Liver (tissue), 8 donors: ENCODE measurements at regions not wholly inside any gene's neighbourhood (a gene's known extent, or its start where the extent isn't known, plus 50 kb on each side); places are given as distances from the start of the nearest gene placed in this dataset.
"Not testable (repeated sequence)": the region's sequence is repeated elsewhere in the genome, so short reads cannot be mapped to it uniquely, and the experiment has no call there.

Experiments used
- DNase-seq: peaks from one replicate; pipeline ENCODE4 v3.0.0-alpha.2; 2017; ENCODE audit warnings: low spot score
- H3K27ac ChIP-seq, 2 donors: one replicate each; pipeline ENCODE4 v1.7.0; 2013; ENCODE audit warnings: inconsistent platforms in 2 of 2, low read length in 2 of 2, control low read depth in 1 of 2, low read depth in 1 of 2, mild to moderate bottlenecking in 1 of 2
- H3K27me3 ChIP-seq, 4 donors: one replicate each; pipeline versions ENCODE4 v1.6.1 to v1.7.0; 2013; ENCODE audit warnings: low read length in 3 of 4, inconsistent platforms in 1 of 4, mild to moderate bottlenecking in 1 of 4, moderate library complexity in 1 of 4; ENCODE audit not compliant: control insufficient read depth in 4 of 4, insufficient read depth in 4 of 4
- H3K36me3 ChIP-seq, 4 donors: one replicate each; pipeline versions ENCODE4 v1.6.1 to v1.7.0; 2013; ENCODE audit warnings: low read length in 3 of 4, mild to moderate bottlenecking in 3 of 4, low read depth in 1 of 4, moderate library complexity in 1 of 4; ENCODE audit not compliant: control insufficient read depth in 4 of 4, insufficient read depth in 3 of 4
- H3K4me1 ChIP-seq, 4 donors: one replicate each; pipeline versions ENCODE4 v1.6.1 to v1.7.0; 2013; ENCODE audit warnings: low read length in 3 of 4, mild to moderate bottlenecking in 3 of 4, moderate library complexity in 1 of 4; ENCODE audit not compliant: control insufficient read depth in 4 of 4, insufficient read depth in 4 of 4
- H3K4me3 ChIP-seq, 3 donors: one replicate each; pipeline versions ENCODE4 v1.6.1 to v1.7.0; 2013; ENCODE audit warnings: low read length in 3 of 3, control low read depth in 1 of 3, low read depth in 1 of 3, mild to moderate bottlenecking in 1 of 3
- H3K9ac ChIP-seq, 2 donors: one replicate each; pipeline ENCODE4 v1.7.0; 2013; ENCODE audit warnings: low read length in 2 of 2, mild to moderate bottlenecking in 2 of 2, moderate library complexity in 2 of 2, control low read depth in 1 of 2, low read depth in 1 of 2
- H3K9me3 ChIP-seq, 4 donors: one replicate each; pipeline versions ENCODE4 v1.6.1 to v1.7.0; 2013; ENCODE audit warnings: low read length in 3 of 4; ENCODE audit not compliant: control insufficient read depth in 4 of 4
- CTCF ChIP-seq: fragments of 150-350 bp; IDR thresholded peaks from 2 replicates; pipeline ENCODE4 v1.5.1; 2017; ENCODE audit warnings: improper control_type of control experiment, low read depth, low read length; ENCODE audit not compliant: missing input control
- EGR1 ChIP-seq, 2 donors: IDR thresholded peaks; 2 replicates each; pipeline ENCODE4 v1.6.1; 2016 to 2018; ENCODE audit warnings: antibody characterized with exemption in 2 of 2, low read depth in 2 of 2
- FOXA1 ChIP-seq: IDR thresholded peaks from 2 replicates; pipeline ENCODE4 v1.6.1; 2016; ENCODE audit warnings: antibody characterized with exemption
- FOXA2 ChIP-seq: IDR thresholded peaks from 2 replicates; pipeline ENCODE4 v1.6.1; 2016; ENCODE audit warnings: antibody characterized with exemption
- GABPA ChIP-seq, 2 donors: IDR thresholded peaks in 1 of 2; conservative IDR thresholded peaks in 1 of 2; 2 replicates each; pipeline ENCODE4 v1.6.1; 2016; ENCODE audit warnings: antibody characterized with exemption in 2 of 2, mild to moderate bottlenecking in 1 of 2, moderate library complexity in 1 of 2
- HNF4A ChIP-seq, 2 donors: conservative IDR thresholded peaks; 2 replicates each; pipeline ENCODE4 v1.6.1; 2016; ENCODE audit warnings: antibody characterized with exemption in 2 of 2, mild to moderate bottlenecking in 2 of 2
- HNF4G ChIP-seq: IDR thresholded peaks from 2 replicates; pipeline ENCODE4 v1.6.1; 2016; ENCODE audit warnings: antibody characterized with exemption
- JUND ChIP-seq, 2 donors: IDR thresholded peaks; 2 replicates each; pipeline ENCODE4 v1.6.1; 2016; ENCODE audit warnings: antibody characterized with exemption in 2 of 2
- MAX ChIP-seq: IDR thresholded peaks from 2 replicates; pipeline ENCODE4 v1.6.1; 2016; ENCODE audit warnings: antibody characterized with exemption
- NR2F2 ChIP-seq: IDR thresholded peaks from 2 replicates; pipeline ENCODE4 v1.6.1; 2016; ENCODE audit warnings: antibody characterized with exemption
- RAD21 ChIP-seq, 2 donors: IDR thresholded peaks; 2 replicates each; pipeline ENCODE4 v1.6.1; 2016; ENCODE audit warnings: antibody characterized with exemption in 2 of 2, mild to moderate bottlenecking in 2 of 2
- RXRA ChIP-seq, 2 donors: IDR thresholded peaks; 2 replicates each; pipeline ENCODE4 v1.6.1; 2017 to 2018; ENCODE audit warnings: antibody characterized with exemption in 2 of 2, mild to moderate bottlenecking in 1 of 2
- SP1 ChIP-seq: IDR thresholded peaks from 2 replicates; pipeline ENCODE4 v1.6.1; 2018; ENCODE audit warnings: antibody characterized with exemption, mild to moderate bottlenecking
- TAF1 ChIP-seq: conservative IDR thresholded peaks from 2 replicates; pipeline ENCODE4 v1.6.1; 2016; ENCODE audit warnings: antibody characterized with exemption, mild to moderate bottlenecking
- YY1 ChIP-seq: IDR thresholded peaks from 2 replicates; pipeline ENCODE4 v1.6.1; 2016; ENCODE audit warnings: antibody characterized with exemption, mild to moderate bottlenecking
- whole genome bisulfite sequencing: extraction: QIAGEN DNeasy Blood & Tissue Kit; methylation state at CpG from one replicate; pipeline ENCODE4 v1.1.7; 2013; 5-methylcytosine and 5-hydroxymethylcytosine counted together
- TF ChIP-seq, protein P1 (sequence below): IDR thresholded peaks from 2 replicates; pipeline ENCODE4 v1.6.1; 2016; ENCODE audit warnings: antibody characterized with exemption
- TF ChIP-seq, protein P2 (sequence below): IDR thresholded peaks from 2 replicates; pipeline ENCODE4 v1.6.1; 2016; ENCODE audit warnings: antibody characterized with exemption, mild to moderate bottlenecking
- TF ChIP-seq, protein P3 (sequence below): IDR thresholded peaks from 2 replicates; pipeline ENCODE4 v1.6.1; 2016; ENCODE audit warnings: antibody characterized with exemption
- donor health status: healthy.
- donor health status: healthy.
- donor health status: healthy.
- donor health status: healthy.
- donor health status: healthy.

DNA sequence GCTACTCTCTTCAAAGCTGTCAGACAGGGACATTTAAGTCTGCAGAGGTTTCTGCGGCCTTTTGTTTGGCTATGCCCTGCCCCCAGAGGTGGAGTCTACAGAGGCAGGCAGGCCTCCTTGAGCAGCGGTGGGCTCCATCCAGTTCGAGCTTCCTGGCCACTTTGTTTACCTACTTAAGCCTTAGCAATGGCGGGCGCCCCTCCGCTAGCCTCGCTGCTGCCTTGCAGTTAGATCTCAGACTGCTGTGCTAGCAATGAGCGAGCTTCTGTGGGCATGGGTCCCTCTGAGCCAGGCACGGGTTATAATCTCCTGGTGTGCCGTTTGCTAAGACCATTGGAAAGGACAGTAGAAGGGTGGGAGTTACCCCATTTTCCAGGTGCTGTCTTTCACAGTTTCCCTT lies 924.9 kb upstream of the C9orf72 start:
- H3K9ac ChIP-seq, H3K9me3 ChIP-seq, H3K27me3 ChIP-seq, DNase-seq, H3K4me1 ChIP-seq, H3K27ac ChIP-seq, H3K4me3 ChIP-seq, H3K36me3 ChIP-seq: not testable (repeated sequence)
- WGBS = 86% methylated on average over 10 of the region's 10 CpGs

GRCh38 chr9:28502189-28502588 lies 928.9 kb upstream of the C9orf72 start:
- no peak overlapping the region for H3K27ac ChIP-seq
- H3K9ac ChIP-seq = no peak overlapping the region
- DNase-seq = no peak
- H3K36me3 ChIP-seq = no peaks in the 10 kb centered on the region
- 72% methylated on average over 3 of the region's 3 CpGs for WGBS
- H3K9me3 ChIP-seq = no peaks in the 10 kb centered on the region
- peaks cover 0 to 2% (median 0%) of the 10 kb centered on the region in 4 donors for H3K27me3 ChIP-seq
- no peak overlapping the region for H3K4me3 ChIP-seq
- no peaks in the 10 kb centered on the region for H3K4me1 ChIP-seq
- TF ChIP-seq CTCF (no peak), FOXA2 (no peak), FOXA1 (no peak), GABPA (IDR thresholded peaks at IDR 0.05 in 1 of 2, conservative IDR thresholded peaks at IDR 0.05 in 1 of 2) (no peak), SP1 (no peak), EGR1 (IDR thresholded peaks at IDR 0.05; ENCODE audit: low read depth in 2 of 2) (no peak), RXRA (IDR thresholded peaks at IDR 0.05) (no peak), JUND (IDR thresholded peaks at IDR 0.05) (no peak), MAX (no peak), TAF1 (no peak), RAD21 (IDR thresholded peaks at IDR 0.05) (no peak), NR2F2 (no peak), HNF4G (no peak), YY1 (no peak), HNF4A (conservative IDR thresholded peaks at IDR 0.05) (no peak)
- TF ChIP-seq, protein P1, sequence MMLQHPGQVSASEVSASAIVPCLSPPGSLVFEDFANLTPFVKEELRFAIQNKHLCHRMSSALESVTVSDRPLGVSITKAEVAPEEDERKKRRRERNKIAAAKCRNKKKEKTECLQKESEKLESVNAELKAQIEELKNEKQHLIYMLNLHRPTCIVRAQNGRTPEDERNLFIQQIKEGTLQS = no peak
- TF ChIP-seq, protein P2, sequence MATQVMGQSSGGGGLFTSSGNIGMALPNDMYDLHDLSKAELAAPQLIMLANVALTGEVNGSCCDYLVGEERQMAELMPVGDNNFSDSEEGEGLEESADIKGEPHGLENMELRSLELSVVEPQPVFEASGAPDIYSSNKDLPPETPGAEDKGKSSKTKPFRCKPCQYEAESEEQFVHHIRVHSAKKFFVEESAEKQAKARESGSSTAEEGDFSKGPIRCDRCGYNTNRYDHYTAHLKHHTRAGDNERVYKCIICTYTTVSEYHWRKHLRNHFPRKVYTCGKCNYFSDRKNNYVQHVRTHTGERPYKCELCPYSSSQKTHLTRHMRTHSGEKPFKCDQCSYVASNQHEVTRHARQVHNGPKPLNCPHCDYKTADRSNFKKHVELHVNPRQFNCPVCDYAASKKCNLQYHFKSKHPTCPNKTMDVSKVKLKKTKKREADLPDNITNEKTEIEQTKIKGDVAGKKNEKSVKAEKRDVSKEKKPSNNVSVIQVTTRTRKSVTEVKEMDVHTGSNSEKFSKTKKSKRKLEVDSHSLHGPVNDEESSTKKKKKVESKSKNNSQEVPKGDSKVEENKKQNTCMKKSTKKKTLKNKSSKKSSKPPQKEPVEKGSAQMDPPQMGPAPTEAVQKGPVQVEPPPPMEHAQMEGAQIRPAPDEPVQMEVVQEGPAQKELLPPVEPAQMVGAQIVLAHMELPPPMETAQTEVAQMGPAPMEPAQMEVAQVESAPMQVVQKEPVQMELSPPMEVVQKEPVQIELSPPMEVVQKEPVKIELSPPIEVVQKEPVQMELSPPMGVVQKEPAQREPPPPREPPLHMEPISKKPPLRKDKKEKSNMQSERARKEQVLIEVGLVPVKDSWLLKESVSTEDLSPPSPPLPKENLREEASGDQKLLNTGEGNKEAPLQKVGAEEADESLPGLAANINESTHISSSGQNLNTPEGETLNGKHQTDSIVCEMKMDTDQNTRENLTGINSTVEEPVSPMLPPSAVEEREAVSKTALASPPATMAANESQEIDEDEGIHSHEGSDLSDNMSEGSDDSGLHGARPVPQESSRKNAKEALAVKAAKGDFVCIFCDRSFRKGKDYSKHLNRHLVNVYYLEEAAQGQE = no peak
- TF ChIP-seq, protein P3, sequence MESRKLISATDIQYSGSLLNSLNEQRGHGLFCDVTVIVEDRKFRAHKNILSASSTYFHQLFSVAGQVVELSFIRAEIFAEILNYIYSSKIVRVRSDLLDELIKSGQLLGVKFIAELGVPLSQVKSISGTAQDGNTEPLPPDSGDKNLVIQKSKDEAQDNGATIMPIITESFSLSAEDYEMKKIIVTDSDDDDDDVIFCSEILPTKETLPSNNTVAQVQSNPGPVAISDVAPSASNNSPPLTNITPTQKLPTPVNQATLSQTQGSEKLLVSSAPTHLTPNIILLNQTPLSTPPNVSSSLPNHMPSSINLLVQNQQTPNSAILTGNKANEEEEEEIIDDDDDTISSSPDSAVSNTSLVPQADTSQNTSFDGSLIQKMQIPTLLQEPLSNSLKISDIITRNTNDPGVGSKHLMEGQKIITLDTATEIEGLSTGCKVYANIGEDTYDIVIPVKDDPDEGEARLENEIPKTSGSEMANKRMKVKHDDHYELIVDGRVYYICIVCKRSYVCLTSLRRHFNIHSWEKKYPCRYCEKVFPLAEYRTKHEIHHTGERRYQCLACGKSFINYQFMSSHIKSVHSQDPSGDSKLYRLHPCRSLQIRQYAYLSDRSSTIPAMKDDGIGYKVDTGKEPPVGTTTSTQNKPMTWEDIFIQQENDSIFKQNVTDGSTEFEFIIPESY = no peak
